ENCODE measurements at regions not wholly inside any gene's neighbourhood (a gene's known extent, or its start where the extent isn't known, plus 50 kb on each side); places are given as distances from the start of the nearest gene placed in this dataset.
"Not testable (repeated sequence)": the region's sequence is repeated elsewhere in the genome, so short reads cannot be mapped to it uniquely, and the experiment has no call there.

DNA sequence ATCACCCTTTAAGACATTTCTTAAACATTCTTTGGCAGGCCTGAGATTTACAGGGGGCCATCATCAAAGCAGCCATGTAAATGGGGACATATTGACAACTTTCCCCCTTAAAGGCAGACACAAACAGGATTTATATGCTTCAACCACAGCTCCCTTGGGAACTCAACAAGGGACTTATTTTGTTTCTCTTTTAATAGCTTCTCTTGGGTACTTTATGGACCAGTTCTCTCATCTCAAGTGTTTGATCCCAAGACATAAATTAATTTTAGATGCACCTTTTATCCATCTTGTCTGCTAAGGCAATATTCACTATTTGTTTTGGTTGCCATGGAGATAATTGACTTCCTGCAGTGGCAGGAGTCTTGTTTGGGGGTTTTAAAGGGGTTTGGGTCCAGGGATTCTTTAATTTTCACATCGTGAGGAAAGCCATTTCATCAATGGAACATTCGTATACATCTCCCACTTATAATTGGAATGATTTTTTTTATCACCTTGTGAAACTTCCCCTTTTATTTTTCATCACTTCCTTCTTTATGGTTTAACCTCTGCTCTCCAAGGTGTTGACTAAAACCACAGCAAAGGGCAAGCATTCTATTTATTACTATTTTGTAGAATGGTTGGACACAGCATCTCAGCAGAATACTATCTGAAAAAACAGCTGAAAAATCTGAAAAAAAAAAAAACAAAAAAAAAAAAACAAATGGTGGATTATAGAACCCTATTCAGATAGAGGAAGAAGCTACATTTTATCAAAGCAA, 726.0 kb downstream of the DIAPH3 start:
- no peak overlapping the region for H3K4me3 ChIP-seq
- no peaks in the 10 kb centered on the region for H3K36me3 ChIP-seq
- H3K4me1 ChIP-seq, result no peaks in the 10 kb centered on the region
- H3K9me3 ChIP-seq, result peaks cover 0 to 19% (median 2%) of the 10 kb centered on the region in 4 donors
- TF ChIP-seq POLR2A (IDR thresholded peaks at IDR 0.05) (no peak), EP300 (IDR thresholded peaks at IDR 0.05) (no peak)
- TF ChIP-seq, protein P1, sequence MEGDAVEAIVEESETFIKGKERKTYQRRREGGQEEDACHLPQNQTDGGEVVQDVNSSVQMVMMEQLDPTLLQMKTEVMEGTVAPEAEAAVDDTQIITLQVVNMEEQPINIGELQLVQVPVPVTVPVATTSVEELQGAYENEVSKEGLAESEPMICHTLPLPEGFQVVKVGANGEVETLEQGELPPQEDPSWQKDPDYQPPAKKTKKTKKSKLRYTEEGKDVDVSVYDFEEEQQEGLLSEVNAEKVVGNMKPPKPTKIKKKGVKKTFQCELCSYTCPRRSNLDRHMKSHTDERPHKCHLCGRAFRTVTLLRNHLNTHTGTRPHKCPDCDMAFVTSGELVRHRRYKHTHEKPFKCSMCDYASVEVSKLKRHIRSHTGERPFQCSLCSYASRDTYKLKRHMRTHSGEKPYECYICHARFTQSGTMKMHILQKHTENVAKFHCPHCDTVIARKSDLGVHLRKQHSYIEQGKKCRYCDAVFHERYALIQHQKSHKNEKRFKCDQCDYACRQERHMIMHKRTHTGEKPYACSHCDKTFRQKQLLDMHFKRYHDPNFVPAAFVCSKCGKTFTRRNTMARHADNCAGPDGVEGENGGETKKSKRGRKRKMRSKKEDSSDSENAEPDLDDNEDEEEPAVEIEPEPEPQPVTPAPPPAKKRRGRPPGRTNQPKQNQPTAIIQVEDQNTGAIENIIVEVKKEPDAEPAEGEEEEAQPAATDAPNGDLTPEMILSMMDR (IDR thresholded peaks at IDR 0.05), result no peak
- no peak overlapping the region for H3K27ac ChIP-seq
- WGBS, 2 donors, result 43 to 75% methylated on average over 2 of the region's 2 CpGs
- no peaks in the 10 kb centered on the region for H3K27me3 ChIP-seq
- no peak for DNase-seq (ENCODE audit: low spot score in 2 of 2)

DNA sequence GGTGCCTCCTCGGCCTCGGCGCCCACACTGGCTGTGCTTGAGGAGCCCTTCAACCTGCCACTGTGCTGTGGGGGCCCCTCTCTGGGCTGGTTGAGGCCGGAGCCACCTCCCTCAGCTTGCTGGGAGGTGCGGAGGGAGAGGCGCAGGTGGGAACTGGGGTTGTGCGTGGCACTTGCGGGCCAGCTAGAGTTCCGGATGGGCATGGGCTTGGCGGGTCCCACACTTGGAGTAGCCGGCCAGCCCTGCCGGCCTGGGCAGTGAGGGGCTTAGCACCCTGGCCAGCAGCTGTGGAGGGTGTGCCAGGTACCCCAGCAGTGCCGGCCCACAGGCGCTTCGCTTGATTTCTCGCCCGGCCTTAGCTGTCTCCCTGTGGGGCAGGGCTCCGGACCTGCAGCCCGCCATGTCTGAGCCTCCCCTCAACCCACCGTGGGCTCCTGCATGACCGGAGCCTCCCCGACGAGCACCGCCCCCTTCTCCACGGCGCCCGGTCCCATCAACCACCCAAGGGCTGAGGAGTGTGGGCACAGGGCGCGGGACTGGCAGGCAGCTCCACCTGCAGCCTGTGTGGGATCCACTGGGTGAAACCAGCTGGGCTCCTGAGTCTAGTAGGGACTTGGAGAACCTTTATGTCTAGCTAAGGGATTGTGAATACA, 723.8 kb downstream of the DIAPH3 start:
- no peaks in the 10 kb centered on the region for H3K27me3 ChIP-seq
- H3K4me3 ChIP-seq, result no peak overlapping the region
- WGBS, 2 donors, result 90 to 92% methylated on average over 21 to 28 of the region's 29 CpGs
- TF ChIP-seq EP300 (IDR thresholded peaks at IDR 0.05), result no peak
- TF ChIP-seq, protein P1 (IDR thresholded peaks at IDR 0.05), result no peak
- no peak for TF ChIP-seq POLR2A (IDR thresholded peaks at IDR 0.05)
- H3K9me3 ChIP-seq, result no peaks in the 10 kb centered on the region
- no peaks in the 10 kb centered on the region for H3K4me1 ChIP-seq
- H3K36me3 ChIP-seq, result no peaks in the 10 kb centered on the region
- H3K27ac ChIP-seq, result no peak overlapping the region
- no peak for DNase-seq (ENCODE audit: low spot score in 2 of 2)

DNA sequence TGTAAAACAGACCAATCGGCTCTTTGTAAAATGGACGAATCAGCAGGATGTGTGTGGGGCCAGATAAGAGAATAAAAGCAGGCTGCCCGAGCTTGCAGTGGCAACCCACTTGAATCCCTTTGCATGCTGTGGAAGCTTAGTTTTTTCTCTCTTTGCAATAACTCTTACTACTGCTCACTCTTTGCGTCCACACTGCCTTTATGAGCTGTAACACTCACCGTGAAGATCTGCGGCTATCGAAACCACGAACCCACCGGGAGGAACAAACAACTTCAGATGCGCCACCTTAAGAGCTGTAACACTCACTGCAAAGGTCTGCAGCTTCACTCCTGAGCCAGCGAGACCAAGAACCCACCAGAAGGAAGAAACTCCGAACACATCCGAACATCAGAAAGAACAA, 722.7 kb downstream of the DIAPH3 start:
- not testable (repeated sequence) for H3K4me3 ChIP-seq; H3K36me3 ChIP-seq; DNase-seq (ENCODE audit: low spot score in 2 of 2); H3K27ac ChIP-seq; H3K27me3 ChIP-seq; H3K4me1 ChIP-seq; H3K9me3 ChIP-seq
- 68 to 77% methylated on average over 13 of the region's 13 CpGs for WGBS, 2 donors

DNA sequence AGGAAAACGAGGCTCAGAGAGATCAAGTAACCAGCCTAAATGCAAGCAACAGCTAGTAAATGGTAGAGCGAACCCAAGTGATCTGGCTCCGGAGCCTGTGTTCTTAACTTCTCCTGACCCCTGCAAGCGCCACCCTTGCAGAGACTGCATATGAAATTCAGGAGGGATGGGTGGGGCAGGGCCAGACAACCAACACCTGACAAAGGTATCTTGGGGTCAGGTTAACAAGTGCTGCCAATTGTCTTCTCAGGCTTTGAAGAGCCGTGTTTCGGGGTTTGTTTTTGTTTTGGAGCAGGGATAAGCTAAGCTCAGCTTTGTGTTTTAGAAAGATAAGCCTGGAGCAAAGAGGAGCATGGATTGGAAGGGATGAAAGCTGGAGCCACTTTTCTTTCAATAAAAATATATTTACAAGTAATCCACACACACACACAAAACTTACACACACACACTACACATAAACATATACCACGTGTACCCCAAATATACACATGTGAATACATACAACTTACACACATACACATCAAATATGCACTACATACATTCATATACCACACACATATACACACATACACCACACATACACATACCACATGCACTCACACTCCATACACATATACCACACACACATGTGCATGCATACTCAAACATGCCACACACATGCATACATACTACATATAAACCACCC, 722.0 kb downstream of the DIAPH3 start:
- Histone ChIP-seq H3K36me3 (no peaks in the 10 kb centered on the region), H3K27me3 (no peaks in the 10 kb centered on the region), H3K4me1 (no peaks in the 10 kb centered on the region), H3K9me3 (no peaks in the 10 kb centered on the region), H3K4me3 (no peak overlapping the region), H3K27ac (no peak overlapping the region)
- TF ChIP-seq, protein P1 (IDR thresholded peaks at IDR 0.05), result no peak
- no peak for TF ChIP-seq POLR2A (IDR thresholded peaks at IDR 0.05)
- no peak for TF ChIP-seq EP300 (IDR thresholded peaks at IDR 0.05)
- 82 to 88% methylated on average over 7 of the region's 7 CpGs for WGBS, 2 donors
- DNase-seq (ENCODE audit: low spot score in 2 of 2), result no peak

DNA sequence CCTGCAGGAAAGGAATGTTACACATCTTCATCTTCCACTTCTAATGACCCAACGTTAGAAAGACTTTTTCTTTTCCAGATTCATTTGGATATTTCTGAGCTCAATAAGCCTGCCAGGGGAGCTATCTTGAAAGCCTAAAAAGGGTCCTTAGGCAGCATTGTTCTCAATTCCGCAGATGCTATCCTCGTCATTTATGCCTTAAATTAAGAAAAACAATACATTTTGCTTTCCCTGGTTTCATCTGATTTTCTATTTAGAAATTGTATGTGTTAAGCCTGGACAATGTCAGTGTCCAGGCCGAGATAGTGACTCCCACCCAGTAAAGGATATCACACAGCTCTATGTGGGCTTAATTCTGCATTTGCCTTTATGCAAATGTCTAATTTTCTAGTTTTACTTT, 721.3 kb downstream of the DIAPH3 start:
- Histone ChIP-seq H3K4me1 (peaks cover 0 to under 1% (median 0%) of the 10 kb centered on the region in 4 donors), H3K27ac (no peak overlapping the region), H3K4me3 (no peak overlapping the region), H3K36me3 (no peaks in the 10 kb centered on the region), H3K9me3 (no peaks in the 10 kb centered on the region), H3K27me3 (no peaks in the 10 kb centered on the region)
- no peak for TF ChIP-seq POLR2A (IDR thresholded peaks at IDR 0.05)
- TF ChIP-seq, protein P1 (IDR thresholded peaks at IDR 0.05), result no peak
- no peak for TF ChIP-seq EP300 (IDR thresholded peaks at IDR 0.05)
- DNase-seq (ENCODE audit: low spot score in 2 of 2), result no peak
- 42 to 49% methylated on average over 4 of the region's 4 CpGs for WGBS, 2 donors

Data from tibial nerve (tissue), 4 donors.